T-helper 17 cell (primary cell): ENCODE measurements at regions not wholly inside any gene's neighbourhood (a gene's known extent, or its start where the extent isn't known, plus 50 kb on each side); places are given as distances from the start of the nearest gene placed in this dataset.

Source experiments
- ATAC-seq: fragments of 150-1000 bp; cut with Tn5 transposase; 2 replicates; pipeline ENCODE4 v1.10.0; 2021; ENCODE audit warnings: mild to moderate bottlenecking, moderate library complexity
- DNase-seq, 3 donors: peaks; one replicate each; pipeline versions ENCODE4 v3.0.0 to v3.0.0-alpha.2; 2020 to 2021
- H3K9me3 ChIP-seq: one replicate; pipeline ENCODE4 v1.7.0; 2013; ENCODE audit warnings: low read length, mild to moderate bottlenecking; ENCODE audit not compliant: control insufficient read depth, poor library complexity, severe bottlenecking
- H3K27ac Mint-ChIP-seq: one replicate; pipeline ENCODE4 v1.8.0; 2022; ENCODE audit warnings: mild to moderate bottlenecking, moderate library complexity, mixed read lengths
- H3K27me3 Mint-ChIP-seq: one replicate; pipeline ENCODE4 v1.8.0; 2022; ENCODE audit warnings: mixed read lengths
- H3K36me3 Mint-ChIP-seq: one replicate; pipeline ENCODE4 v1.8.0; 2022; ENCODE audit warnings: low read depth, mixed read lengths
- H3K4me1 Mint-ChIP-seq: one replicate; pipeline ENCODE4 v1.8.0; 2022; ENCODE audit warnings: mild to moderate bottlenecking, mixed read lengths
- H3K4me3 Mint-ChIP-seq: one replicate; pipeline ENCODE4 v1.8.0; 2022; ENCODE audit warnings: mild to moderate bottlenecking, moderate library complexity, mixed read lengths

DNA sequence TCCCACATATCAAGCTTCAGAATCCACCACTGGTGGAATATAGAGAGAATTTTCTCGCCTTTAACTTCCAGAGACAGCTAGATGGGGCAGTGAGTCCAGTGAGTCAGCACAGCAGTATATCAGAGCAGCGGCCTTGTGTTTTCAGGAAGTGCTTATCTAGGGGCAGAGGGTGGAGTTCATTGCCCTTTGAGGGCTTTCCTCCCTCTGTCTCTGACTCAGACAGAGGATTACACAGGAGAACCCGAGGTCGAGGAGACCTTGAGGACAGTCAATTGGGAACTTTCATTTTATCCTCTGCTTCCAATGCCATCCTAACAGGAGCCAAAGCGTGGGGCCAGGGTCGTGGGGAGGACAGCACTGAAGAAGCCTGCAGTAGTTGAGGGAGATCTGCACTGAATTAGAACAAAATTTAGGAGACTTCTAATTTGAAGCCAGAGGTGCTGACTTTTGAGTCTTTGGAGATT, 109.6 kb upstream of the UMPS start:
- Mint-ChIP-seq H3K4me3 (peak overlapping the region; percentile 81), H3K27ac (peak overlapping the region; percentile 93), H3K36me3 (no peaks in the 10 kb centered on the region), H3K27me3 (no peaks in the 10 kb centered on the region), H3K4me1 (peaks cover 16% of the 10 kb centered on the region)
- no peak for DNase-seq
- peak; percentile 86 for ATAC-seq
- no peaks in the 10 kb centered on the region for H3K9me3 ChIP-seq

- Mint-ChIP-seq H3K4me3 (no peak overlapping the region), H3K36me3 (no peaks in the 10 kb centered on the region), H3K4me1 (peaks cover 16% of the 10 kb centered on the region), H3K27ac (no peak overlapping the region), H3K27me3 (no peaks in the 10 kb centered on the region)
- no peak for ATAC-seq
- no peaks in the 10 kb centered on the region for H3K9me3 ChIP-seq
- DNase-seq, result no peak
Measured at GRCh38 chr3:124621498-124621897, 108.8 kb upstream of the UMPS start.

DNA sequence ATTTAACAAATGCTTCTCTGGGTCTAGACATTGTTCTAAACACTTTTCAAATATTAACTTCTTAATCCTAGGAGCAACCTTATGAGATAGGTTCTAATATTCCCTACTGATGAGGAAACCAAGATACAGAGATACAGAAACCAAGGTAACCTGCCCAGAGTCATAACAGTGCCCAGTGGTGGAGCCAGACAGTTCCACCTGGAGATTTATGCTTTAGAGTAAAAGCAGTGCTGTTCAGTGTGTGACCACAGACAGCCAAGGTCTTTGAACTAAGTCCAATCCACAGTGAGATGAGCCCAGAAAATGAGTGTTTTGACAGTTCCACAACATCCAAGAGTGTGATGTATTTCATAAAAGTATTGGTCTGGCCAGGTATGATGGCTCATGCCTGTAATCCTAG, 105.2 kb upstream of the UMPS start:
- H3K27ac Mint-ChIP-seq, result no peak overlapping the region
- no peak for ATAC-seq
- no peaks in the 10 kb centered on the region for H3K9me3 ChIP-seq
- H3K4me1 Mint-ChIP-seq, result peaks cover 18% of the 10 kb centered on the region
- peaks cover 3% of the 10 kb centered on the region for H3K36me3 Mint-ChIP-seq
- no peak for DNase-seq
- no peak overlapping the region for H3K4me3 Mint-ChIP-seq
- H3K27me3 Mint-ChIP-seq, result no peaks in the 10 kb centered on the region

GRCh38 chr3:124627501-124627908, 102.7 kb upstream of the UMPS start:
- DNase-seq, result no peak
- no peak for ATAC-seq
- H3K4me3 Mint-ChIP-seq, result no peak overlapping the region
- H3K27me3 Mint-ChIP-seq, result no peaks in the 10 kb centered on the region
- peaks cover 11% of the 10 kb centered on the region for H3K36me3 Mint-ChIP-seq
- peaks cover 7% of the 10 kb centered on the region for H3K4me1 Mint-ChIP-seq
- H3K27ac Mint-ChIP-seq, result no peak overlapping the region
- no peaks in the 10 kb centered on the region for H3K9me3 ChIP-seq

- H3K9me3 ChIP-seq, result no peaks in the 10 kb centered on the region
- ATAC-seq, result no peak
- H3K27me3 Mint-ChIP-seq, result no peaks in the 10 kb centered on the region
- no peak for DNase-seq
- H3K36me3 Mint-ChIP-seq, result peaks cover 11% of the 10 kb centered on the region
- H3K4me1 Mint-ChIP-seq, result peaks cover 7% of the 10 kb centered on the region
- H3K27ac Mint-ChIP-seq, result no peak overlapping the region
- no peak overlapping the region for H3K4me3 Mint-ChIP-seq
Measured at GRCh38 chr3:124628863-124629262, 101.4 kb upstream of the UMPS start.

GRCh38 chr3:124629497-124629896, 100.8 kb upstream of the UMPS start:
- Mint-ChIP-seq H3K4me3 (no peak overlapping the region), H3K4me1 (peaks cover 8% of the 10 kb centered on the region), H3K27ac (peak overlapping the region; percentile 41), H3K27me3 (no peaks in the 10 kb centered on the region), H3K36me3 (peaks cover 11% of the 10 kb centered on the region)
- no peaks in the 10 kb centered on the region for H3K9me3 ChIP-seq
- ATAC-seq (no peak), DNase-seq (no peak)

DNA sequence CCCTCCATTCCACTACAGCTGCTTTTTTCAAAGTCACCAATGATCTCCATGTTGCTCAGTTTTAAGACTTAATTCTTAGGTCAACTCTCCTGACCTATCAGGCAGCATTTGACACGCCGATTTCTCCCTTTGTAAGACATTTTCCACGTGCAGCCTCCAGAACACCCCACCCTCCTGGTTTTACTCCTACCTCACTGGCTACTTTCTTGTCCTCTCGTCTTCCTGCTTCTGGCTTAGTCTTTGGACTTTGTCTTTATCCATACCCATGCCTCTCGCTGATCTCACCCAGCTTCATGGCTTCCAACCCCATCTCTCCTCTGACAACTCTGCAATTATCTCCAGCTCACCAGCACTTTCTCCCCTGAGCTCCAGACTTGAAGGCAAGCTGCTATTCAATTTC, 99.3 kb upstream of the UMPS start:
- no peak overlapping the region for H3K27ac Mint-ChIP-seq
- ATAC-seq (no peak), DNase-seq (no peak)
- no peak overlapping the region for H3K4me3 Mint-ChIP-seq
- peaks cover 5% of the 10 kb centered on the region for H3K27me3 Mint-ChIP-seq
- H3K4me1 Mint-ChIP-seq, result peaks cover 13% of the 10 kb centered on the region
- H3K9me3 ChIP-seq, result no peaks in the 10 kb centered on the region
- peaks cover 13% of the 10 kb centered on the region for H3K36me3 Mint-ChIP-seq

DNA sequence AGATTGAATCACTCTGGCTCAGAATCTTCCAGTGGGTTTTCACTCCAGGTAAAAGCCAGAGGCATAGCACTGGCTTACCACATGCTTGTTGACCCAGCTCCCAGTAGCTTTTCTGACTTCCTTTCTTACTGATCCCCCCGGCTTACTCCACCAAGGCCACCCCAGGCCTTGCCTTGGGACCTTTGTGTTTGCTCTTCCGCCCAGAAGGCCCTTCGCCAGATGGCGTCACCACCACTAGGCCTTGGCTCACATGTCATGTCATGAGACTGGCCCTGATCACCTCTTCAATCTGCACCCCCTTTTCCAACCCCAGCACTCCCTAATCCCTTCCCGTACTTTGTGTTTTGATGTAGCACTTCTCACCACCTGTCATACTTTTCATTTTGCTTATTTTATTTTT, 98.5 kb upstream of the UMPS start:
- Mint-ChIP-seq H3K4me3 (no peak overlapping the region), H3K27me3 (peaks cover 5% of the 10 kb centered on the region), H3K27ac (no peak overlapping the region), H3K4me1 (peaks cover 15% of the 10 kb centered on the region), H3K36me3 (peaks cover 13% of the 10 kb centered on the region)
- ATAC-seq, result no peak
- DNase-seq, result no peak
- H3K9me3 ChIP-seq, result no peaks in the 10 kb centered on the region

GRCh38 chr3:124632566-124633140, 97.6 kb upstream of the UMPS start:
- Mint-ChIP-seq H3K4me3 (no peak overlapping the region), H3K27ac (no peak overlapping the region), H3K36me3 (peaks cover 16% of the 10 kb centered on the region), H3K27me3 (peaks cover 10% of the 10 kb centered on the region), H3K4me1 (peaks cover 15% of the 10 kb centered on the region)
- H3K9me3 ChIP-seq, result no peaks in the 10 kb centered on the region
- DNase-seq, result no peak
- no peak for ATAC-seq

DNA sequence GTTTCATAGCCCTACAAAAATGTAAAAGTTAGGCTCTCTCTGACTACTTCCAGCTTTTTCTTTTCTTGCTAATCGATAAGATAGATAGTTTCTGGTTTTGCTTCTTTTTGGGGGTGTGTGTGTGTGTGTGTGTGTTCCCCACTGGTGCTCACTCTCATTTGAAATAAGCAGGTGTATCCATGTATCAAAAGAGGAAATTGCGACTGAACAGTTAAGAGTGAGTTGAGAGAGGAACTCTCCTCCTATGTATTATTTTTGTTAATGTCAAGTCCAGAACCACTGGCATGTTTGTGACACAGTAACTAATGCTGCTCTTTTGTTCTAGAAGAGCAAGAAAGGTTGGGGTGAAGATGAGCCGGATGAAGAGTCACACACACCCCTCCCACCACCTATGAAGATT, 96.7 kb upstream of the UMPS start:
- no peak overlapping the region for H3K4me3 Mint-ChIP-seq
- H3K27ac Mint-ChIP-seq, result no peak overlapping the region
- H3K9me3 ChIP-seq, result no peaks in the 10 kb centered on the region
- H3K27me3 Mint-ChIP-seq, result peaks cover 10% of the 10 kb centered on the region
- H3K36me3 Mint-ChIP-seq, result peaks cover 16% of the 10 kb centered on the region
- H3K4me1 Mint-ChIP-seq, result peaks cover 16% of the 10 kb centered on the region
- ATAC-seq (no peak), DNase-seq (no peak)

GRCh38 chr3:124634210-124635168, 95.8 kb upstream of the UMPS start:
- DNase-seq, result no peak
- no peak for ATAC-seq
- peaks cover 18% of the 10 kb centered on the region for H3K4me1 Mint-ChIP-seq
- H3K27me3 Mint-ChIP-seq, result peaks cover 10% of the 10 kb centered on the region
- no peaks in the 10 kb centered on the region for H3K9me3 ChIP-seq
- peaks cover 14% of the 10 kb centered on the region for H3K36me3 Mint-ChIP-seq
- no peak overlapping the region for H3K4me3 Mint-ChIP-seq
- H3K27ac Mint-ChIP-seq, result no peak overlapping the region

GRCh38 chr3:124635169-124635539, 95.1 kb upstream of the UMPS start:
- no peak overlapping the region for H3K27ac Mint-ChIP-seq
- peaks cover 21% of the 10 kb centered on the region for H3K4me1 Mint-ChIP-seq
- peaks cover 12% of the 10 kb centered on the region for H3K36me3 Mint-ChIP-seq

GRCh38 chr3:124636101-124636862, 94.0 kb upstream of the UMPS start:
- no peak for ATAC-seq
- no peak for DNase-seq
- Mint-ChIP-seq H3K27ac (no peak overlapping the region), H3K4me3 (no peak overlapping the region), H3K4me1 (peaks cover 21% of the 10 kb centered on the region), H3K27me3 (peaks cover 10% of the 10 kb centered on the region), H3K36me3 (peaks cover 7% of the 10 kb centered on the region)
- H3K9me3 ChIP-seq, result no peaks in the 10 kb centered on the region

More at GRCh38 chr3:124635169-124635539, 95.1 kb upstream of the UMPS start:
- no peak for ATAC-seq
- no peak overlapping the region for H3K4me3 Mint-ChIP-seq
- DNase-seq, result no peak
- peaks cover 10% of the 10 kb centered on the region for H3K27me3 Mint-ChIP-seq
- H3K9me3 ChIP-seq, result no peaks in the 10 kb centered on the region
